A673 (cell line): ENCODE measurements at regions not wholly inside any gene's neighbourhood (a gene's known extent, or its start where the extent isn't known, plus 50 kb on each side); places are given as distances from the start of the nearest gene placed in this dataset.

ENCODE experiments used
- CTCF ChIP-seq: fragments of 300-800, 200-600 bp; sonication (generic); conservative IDR thresholded peaks from 2 replicates; pipeline ENCODE4 v1.5.1; 2017; ENCODE audit warnings: low read depth, mild to moderate bottlenecking, antibody characterized with exemption, low read length, moderate library complexity, mixed read lengths
- EZH2 ChIP-seq: fragments of 200-600 bp; sonication (generic); IDR thresholded peaks from 2 replicates; pipeline ENCODE4 v1.6.1; 2017; ENCODE audit warnings: borderline replicate concordance, low read depth, mild to moderate bottlenecking, mixed read lengths, antibody characterized with exemption, low read length; ENCODE audit not compliant: poor library complexity, severe bottlenecking

- TF ChIP-seq CTCF (no peak), EZH2 (no peak)
Observed at GRCh38 chr6:44704240-44705150, 317.0 kb downstream of the CDC5L start.
